ENCODE measurements at regions not wholly inside any gene's neighbourhood (a gene's known extent, or its start where the extent isn't known, plus 50 kb on each side); places are given as distances from the start of the nearest gene placed in this dataset.
"Not testable (repeated sequence)": the region's sequence is repeated elsewhere in the genome, so short reads cannot be mapped to it uniquely, and the experiment has no call there.

DNA sequence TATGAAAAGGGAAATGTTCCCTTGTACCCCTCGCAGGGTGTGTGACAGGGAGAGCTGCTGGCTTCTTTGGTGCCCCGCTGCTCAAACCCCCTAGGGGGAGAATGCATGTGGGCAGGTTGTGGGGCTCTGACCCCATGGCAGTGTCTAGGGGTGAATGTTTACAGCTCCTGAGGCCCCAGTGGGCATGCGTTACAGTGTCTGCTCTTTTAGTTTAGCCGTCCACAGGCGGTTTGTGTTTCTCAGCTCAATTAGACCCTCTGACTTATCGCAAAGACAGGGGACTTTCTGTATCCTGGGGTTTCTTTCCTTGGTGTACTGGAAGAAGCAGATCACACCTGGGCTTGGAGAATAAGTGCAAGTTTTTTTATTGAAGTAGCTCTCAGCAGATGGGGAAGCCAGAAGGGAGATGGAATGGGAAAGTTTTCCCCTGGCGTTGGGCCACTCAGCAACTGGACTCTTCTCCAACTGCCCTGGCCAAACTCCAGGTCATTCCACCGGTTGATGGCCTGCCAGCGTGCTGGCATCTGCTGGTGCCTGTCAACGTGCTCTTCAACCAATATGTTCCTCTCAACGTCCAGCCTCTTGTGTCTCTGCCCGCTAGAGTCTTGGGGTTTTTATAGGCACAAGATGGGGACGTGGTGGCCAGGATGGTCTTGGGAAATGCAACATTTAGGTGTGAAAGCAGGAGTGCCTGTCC, 720.9 kb downstream of the FSCB start:
- H3K9me3 Mint-ChIP-seq: no peaks in the 10 kb centered on the region
- H3K27ac Mint-ChIP-seq: no peak overlapping the region
- H3K4me1 Mint-ChIP-seq: peaks cover 4% of the 10 kb centered on the region
- ATAC-seq (no peak), DNase-seq (ENCODE audit: low spot score) (no peak)
- no peak overlapping the region for H3K27ac ChIP-seq (ENCODE audit: low read depth)
- TF ChIP-seq CREB1 (CRISPR knock-in tag; IDR thresholded peaks at IDR 0.05; ENCODE audit: low read depth): no peak
- no peak for TF ChIP-seq POLR2AphosphoS5 (IDR thresholded peaks at IDR 0.05; ENCODE audit: low read depth)
- TF ChIP-seq EZH2 (IDR thresholded peaks at IDR 0.05; ENCODE audit: low read depth, unreplicated experiment): no peak
- TF ChIP-seq, protein P1, sequence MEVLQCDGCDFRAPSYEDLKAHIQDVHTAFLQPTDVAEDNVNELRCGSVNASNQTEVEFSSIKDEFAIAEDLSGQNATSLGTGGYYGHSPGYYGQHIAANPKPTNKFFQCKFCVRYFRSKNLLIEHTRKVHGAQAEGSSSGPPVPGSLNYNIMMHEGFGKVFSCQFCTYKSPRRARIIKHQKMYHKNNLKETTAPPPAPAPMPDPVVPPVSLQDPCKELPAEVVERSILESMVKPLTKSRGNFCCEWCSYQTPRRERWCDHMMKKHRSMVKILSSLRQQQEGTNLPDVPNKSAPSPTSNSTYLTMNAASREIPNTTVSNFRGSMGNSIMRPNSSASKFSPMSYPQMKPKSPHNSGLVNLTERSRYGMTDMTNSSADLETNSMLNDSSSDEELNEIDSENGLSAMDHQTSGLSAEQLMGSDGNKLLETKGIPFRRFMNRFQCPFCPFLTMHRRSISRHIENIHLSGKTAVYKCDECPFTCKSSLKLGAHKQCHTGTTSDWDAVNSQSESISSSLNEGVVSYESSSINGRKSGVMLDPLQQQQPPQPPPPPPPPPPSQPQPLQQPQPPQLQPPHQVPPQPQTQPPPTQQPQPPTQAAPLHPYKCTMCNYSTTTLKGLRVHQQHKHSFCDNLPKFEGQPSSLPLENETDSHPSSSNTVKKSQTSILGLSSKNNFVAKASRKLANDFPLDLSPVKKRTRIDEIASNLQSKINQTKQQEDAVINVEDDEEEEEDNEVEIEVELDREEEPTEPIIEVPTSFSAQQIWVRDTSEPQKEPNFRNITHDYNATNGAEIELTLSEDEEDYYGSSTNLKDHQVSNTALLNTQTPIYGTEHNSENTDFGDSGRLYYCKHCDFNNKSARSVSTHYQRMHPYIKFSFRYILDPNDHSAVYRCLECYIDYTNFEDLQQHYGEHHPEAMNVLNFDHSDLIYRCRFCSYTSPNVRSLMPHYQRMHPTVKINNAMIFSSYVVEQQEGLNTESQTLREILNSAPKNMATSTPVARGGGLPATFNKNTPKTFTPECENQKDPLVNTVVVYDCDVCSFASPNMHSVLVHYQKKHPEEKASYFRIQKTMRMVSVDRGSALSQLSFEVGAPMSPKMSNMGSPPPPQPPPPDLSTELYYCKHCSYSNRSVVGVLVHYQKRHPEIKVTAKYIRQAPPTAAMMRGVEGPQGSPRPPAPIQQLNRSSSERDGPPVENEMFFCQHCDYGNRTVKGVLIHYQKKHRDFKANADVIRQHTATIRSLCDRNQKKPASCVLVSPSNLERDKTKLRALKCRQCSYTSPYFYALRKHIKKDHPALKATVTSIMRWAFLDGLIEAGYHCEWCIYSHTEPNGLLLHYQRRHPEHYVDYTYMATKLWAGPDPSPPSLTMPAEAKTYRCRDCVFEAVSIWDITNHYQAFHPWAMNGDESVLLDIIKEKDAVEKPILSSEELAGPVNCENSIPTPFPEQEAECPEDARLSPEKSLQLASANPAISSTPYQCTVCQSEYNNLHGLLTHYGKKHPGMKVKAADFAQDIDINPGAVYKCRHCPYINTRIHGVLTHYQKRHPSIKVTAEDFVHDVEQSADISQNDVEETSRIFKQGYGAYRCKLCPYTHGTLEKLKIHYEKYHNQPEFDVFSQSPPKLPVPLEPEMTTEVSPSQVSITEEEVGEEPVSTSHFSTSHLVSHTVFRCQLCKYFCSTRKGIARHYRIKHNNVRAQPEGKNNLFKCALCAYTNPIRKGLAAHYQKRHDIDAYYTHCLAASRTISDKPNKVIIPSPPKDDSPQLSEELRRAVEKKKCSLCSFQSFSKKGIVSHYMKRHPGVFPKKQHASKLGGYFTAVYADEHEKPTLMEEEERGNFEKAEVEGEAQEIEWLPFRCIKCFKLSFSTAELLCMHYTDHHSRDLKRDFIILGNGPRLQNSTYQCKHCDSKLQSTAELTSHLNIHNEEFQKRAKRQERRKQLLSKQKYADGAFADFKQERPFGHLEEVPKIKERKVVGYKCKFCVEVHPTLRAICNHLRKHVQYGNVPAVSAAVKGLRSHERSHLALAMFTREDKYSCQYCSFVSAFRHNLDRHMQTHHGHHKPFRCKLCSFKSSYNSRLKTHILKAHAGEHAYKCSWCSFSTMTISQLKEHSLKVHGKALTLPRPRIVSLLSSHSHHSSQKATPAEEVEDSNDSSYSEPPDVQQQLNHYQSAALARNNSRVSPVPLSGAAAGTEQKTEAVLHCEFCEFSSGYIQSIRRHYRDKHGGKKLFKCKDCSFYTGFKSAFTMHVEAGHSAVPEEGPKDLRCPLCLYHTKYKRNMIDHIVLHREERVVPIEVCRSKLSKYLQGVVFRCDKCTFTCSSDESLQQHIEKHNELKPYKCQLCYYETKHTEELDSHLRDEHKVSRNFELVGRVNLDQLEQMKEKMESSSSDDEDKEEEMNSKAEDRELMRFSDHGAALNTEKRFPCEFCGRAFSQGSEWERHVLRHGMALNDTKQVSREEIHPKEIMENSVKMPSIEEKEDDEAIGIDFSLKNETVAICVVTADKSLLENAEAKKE (CRISPR knock-in tag; IDR thresholded peaks at IDR 0.05): no peak
- TF ChIP-seq EZH2phosphoT487 (IDR thresholded peaks at IDR 0.05; ENCODE audit: unreplicated experiment): no peak
- no peak overlapping the region for H3K4me3 ChIP-seq
- no peaks in the 10 kb centered on the region for H3K27me3 ChIP-seq (ENCODE audit: insufficient read depth)
- H3K36me3 Mint-ChIP-seq (ENCODE audit: low read depth): no peaks in the 10 kb centered on the region
- H3K27me3 Mint-ChIP-seq (ENCODE audit: insufficient read depth, low read depth, poor library complexity): no peaks in the 10 kb centered on the region
- H3K36me3 ChIP-seq (ENCODE audit: insufficient read depth): no peaks in the 10 kb centered on the region
- no peaks in the 10 kb centered on the region for H3K4me1 ChIP-seq (ENCODE audit: insufficient read depth)
- H3K4me2 ChIP-seq: no peak overlapping the region
- H3K9me2 ChIP-seq (ENCODE audit: insufficient read depth): no peaks in the 10 kb centered on the region
- H3K4me3 Mint-ChIP-seq: no peak overlapping the region
- no peaks in the 10 kb centered on the region for H4K20me1 ChIP-seq (replicated peaks; ENCODE audit: insufficient read depth)
- no peaks in the 10 kb centered on the region for H3F3A ChIP-seq (replicated peaks; ENCODE audit: low read depth)
- H2AFZ ChIP-seq: peak overlapping the region; percentile 58
- H3K79me2 ChIP-seq (replicated peaks; ENCODE audit: insufficient read depth): no peaks in the 10 kb centered on the region

DNA sequence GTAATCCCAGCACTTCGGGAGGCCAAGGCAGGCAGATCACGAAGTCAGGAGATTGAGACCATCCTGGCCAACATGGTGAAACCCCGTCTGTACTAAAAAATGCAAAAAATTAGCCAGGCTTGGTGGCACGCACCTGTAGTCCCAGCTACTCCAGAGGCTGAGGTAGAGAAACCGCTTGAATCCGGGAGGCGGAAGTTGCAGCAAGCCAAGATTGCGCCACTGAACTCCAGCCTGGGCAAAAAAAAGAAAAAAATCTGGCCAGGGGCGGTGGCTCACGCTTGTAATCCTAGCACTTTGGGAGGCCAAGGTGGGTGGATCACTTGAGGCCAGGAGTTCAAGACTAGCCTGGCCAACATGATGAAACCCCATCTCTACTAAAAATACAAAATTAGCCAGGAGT, 722.7 kb downstream of the FSCB start:
- H3K4me2 ChIP-seq; H3K36me3 Mint-ChIP-seq (ENCODE audit: low read depth); H3K9me3 Mint-ChIP-seq; H3K27ac ChIP-seq (ENCODE audit: low read depth); H4K20me1 ChIP-seq (replicated peaks; ENCODE audit: insufficient read depth); H3K4me3 ChIP-seq; H3F3A ChIP-seq (replicated peaks; ENCODE audit: low read depth); H3K36me3 ChIP-seq (ENCODE audit: insufficient read depth); H3K27ac Mint-ChIP-seq; H3K9me2 ChIP-seq (ENCODE audit: insufficient read depth); H3K4me1 ChIP-seq (ENCODE audit: insufficient read depth); H3K79me2 ChIP-seq (replicated peaks; ENCODE audit: insufficient read depth); H3K27me3 Mint-ChIP-seq (ENCODE audit: insufficient read depth, low read depth, poor library complexity); H3K4me3 Mint-ChIP-seq; DNase-seq (ENCODE audit: low spot score); H3K27me3 ChIP-seq (ENCODE audit: insufficient read depth); H2AFZ ChIP-seq; ATAC-seq: not testable (repeated sequence)
- H3K4me1 Mint-ChIP-seq: peaks cover 14% of the 10 kb centered on the region

Data from GM23338 (cell line).